Activated T-cell treated with anti-CD3 and anti-CD28 coated beads for 4 hours (primary cell): ENCODE measurements at regions not wholly inside any gene's neighbourhood (a gene's known extent, or its start where the extent isn't known, plus 50 kb on each side); places are given as distances from the start of the nearest gene placed in this dataset.

Experiments
- DNase-seq: peaks from one replicate; pipeline ENCODE4 v3.0.0-alpha.2; 2020

GRCh38 chr2:42886921-42887320 is 94.5 kb upstream of the HAAO start:
- DNase-seq = no peak

GRCh38 chr2:42882756-42883155 is 90.4 kb upstream of the HAAO start:
- no peak for DNase-seq

DNA sequence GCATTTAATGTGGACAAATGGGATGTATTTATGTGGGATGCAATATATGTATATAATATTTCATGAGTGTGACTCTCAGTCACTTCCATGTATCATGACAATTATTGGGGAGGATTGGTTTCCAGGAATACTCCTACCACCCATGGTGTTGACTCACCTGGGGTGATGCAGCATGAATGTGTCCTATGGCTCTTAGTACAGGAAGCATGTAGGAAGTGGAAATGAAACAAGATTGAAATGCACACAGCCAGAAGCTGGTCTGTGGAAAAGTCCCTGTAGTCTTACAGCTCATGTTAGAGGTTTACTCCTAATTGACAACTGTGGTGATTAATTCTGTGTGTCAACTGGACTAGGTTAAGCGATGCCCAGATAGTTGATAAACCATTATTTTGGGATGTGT is 89.3 kb upstream of the HAAO start:
- DNase-seq = no peak

- DNase-seq = no peak
Measured at GRCh38 chr2:42880738-42881690, 88.6 kb upstream of the HAAO start.

- DNase-seq = no peak
Measured at GRCh38 chr2:42879913-42880737, 87.7 kb upstream of the HAAO start.

- DNase-seq = no peak
Measured at GRCh38 chr2:42879121-42879705, 86.8 kb upstream of the HAAO start.

DNA sequence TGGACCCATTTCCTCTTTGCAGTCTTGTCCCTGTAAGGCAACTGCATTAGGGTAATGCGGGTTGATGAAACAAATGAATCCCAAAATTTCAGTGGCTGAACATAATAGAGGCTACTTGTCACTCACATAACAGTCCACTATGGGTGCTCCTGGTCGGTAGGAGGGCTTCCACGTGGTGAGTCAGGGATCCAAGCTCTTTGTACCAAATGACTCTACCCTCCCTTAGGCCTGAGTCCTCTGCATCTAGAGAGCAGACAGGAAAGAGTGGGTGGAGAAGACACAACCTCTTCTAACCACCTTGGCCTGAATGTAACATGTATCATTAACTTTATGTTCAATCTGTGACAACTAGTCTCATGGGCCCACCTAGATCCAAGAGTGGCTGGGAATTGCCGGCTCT is 86.2 kb upstream of the HAAO start:
- no peak for DNase-seq

- no peak for DNase-seq
Measured at GRCh38 chr2:42877936-42878335, 85.6 kb upstream of the HAAO start.

- DNase-seq = no peak
Measured at GRCh38 chr2:42877511-42877910, 85.1 kb upstream of the HAAO start.

DNA sequence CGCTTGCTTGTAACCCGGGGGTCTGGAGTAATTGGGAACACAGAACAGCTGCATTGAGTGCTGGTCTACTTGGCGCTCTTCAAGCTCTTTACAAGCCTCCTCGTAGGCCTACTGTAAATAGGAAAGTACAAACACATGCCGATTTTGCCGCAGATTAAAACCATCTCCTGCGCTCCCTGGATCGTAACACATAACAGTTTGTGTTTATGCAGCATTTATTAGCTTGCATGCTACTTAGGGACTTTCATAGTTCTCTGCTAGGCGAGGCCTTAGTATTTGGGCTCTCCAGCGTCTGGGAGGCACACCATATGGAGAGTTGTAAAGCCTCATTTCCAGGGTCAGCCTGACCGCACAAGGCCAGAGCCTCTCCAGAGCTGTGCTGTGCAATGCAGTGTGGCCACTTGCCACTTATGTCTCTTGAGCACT is 84.0 kb upstream of the HAAO start:
- DNase-seq = no peak

DNA sequence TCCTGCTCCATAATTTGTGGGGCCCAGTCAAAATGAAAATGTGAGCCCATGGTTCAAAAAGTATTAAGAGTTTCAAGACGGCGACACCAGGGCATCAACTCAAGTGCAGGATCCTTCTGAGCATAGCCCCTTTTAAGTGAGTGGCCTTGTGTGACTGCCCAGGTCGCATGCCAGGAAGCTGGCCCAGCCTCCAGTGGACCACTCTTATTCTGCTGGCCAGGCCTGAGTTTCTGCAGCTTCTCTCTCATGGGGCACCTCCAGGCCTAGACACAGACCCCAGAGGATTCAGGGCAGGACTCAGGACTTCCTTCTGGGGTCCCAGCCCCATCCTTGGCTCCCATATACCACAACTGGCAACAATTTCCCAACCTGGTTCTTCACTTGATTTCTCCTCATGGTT is 83.5 kb upstream of the HAAO start:
- no peak for DNase-seq

GRCh38 chr2:42874949-42875801 is 82.8 kb upstream of the HAAO start:
- no peak for DNase-seq

- no peak for DNase-seq
Measured at GRCh38 chr2:42872721-42873120, 80.3 kb upstream of the HAAO start.

DNA sequence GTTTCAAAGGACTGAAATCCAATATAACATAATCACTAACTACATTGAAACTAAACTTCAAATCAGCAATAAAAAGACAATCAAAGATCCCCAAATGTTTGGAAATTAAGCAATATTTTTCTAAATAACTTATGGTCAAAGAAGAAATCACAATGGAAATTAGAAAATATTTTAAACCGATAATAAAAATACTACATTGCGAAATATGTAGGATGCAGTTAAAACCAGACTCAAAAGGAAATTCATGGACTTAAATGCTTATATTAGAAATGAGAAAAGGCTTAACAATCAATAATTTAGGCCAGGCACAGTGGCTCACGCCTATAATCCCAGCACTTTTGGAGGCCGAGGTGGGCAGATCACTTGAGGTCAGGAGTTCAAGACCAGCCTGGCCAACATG is 79.0 kb upstream of the HAAO start:
- DNase-seq = no peak

DNA sequence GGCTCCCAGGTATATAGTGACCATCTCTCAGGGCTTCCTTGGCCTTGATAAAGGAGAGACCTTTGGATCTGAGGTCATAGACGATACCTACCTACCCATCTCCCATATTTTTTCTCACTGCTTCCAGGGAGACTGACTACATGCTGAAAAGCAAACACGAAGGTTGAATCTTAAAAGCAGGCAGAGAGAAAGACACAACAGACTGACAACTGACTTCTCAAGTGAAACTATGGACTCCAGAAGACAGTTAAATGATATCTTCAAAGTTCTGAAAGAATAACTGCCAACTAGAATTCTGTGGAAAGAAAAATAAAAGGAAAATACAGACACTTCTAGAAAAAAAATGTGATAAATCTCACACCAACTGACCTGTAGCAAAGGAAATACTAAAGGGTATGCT is 76.5 kb upstream of the HAAO start:
- DNase-seq = no peak

DNA sequence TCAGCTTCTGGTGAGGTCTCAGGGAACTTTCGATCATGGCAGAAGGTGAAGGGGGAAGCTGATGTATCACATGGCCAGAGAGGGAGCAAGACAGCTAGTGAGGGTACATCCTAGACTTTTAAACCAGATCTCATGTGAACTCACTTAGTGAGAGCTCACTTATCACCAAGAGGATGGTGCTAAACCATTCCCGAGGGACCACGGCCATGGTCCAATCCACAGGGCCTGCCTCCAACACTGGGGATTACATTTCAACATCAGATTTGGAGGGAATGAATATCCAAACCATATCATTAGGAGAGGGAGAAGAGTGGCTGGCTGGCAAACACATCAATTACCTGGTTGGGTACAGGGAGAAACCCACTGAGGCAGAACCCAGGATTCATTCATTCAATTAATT is 75.7 kb upstream of the HAAO start:
- no peak for DNase-seq

- DNase-seq = no peak
Measured at GRCh38 chr2:42867093-42868065, 75.0 kb upstream of the HAAO start.

GRCh38 chr2:42865884-42866881 is 73.8 kb upstream of the HAAO start:
- no peak for DNase-seq

- DNase-seq = no peak
Measured at GRCh38 chr2:42864641-42865280, 72.4 kb upstream of the HAAO start.

- no peak for DNase-seq
Measured at GRCh38 chr2:42864222-42864621, 71.8 kb upstream of the HAAO start.
